Glutamatergic neuron (in vitro differentiated cells): ENCODE measurements at regions not wholly inside any gene's neighbourhood (a gene's known extent, or its start where the extent isn't known, plus 50 kb on each side); places are given as distances from the start of the nearest gene placed in this dataset.
"Not testable (repeated sequence)": the region's sequence is repeated elsewhere in the genome, so short reads cannot be mapped to it uniquely, and the experiment has no call there.

Source experiments
- DNase-seq: peaks from one replicate; pipeline ENCODE4 v3.0.0; 2022
- H3K27ac Mint-ChIP-seq: one replicate; pipeline ENCODE4 v1.8.0; 2020; ENCODE audit warnings: mild to moderate bottlenecking, mixed read lengths, inconsistent platforms; ENCODE audit not compliant: unreplicated experiment
- H3K27me3 Mint-ChIP-seq: one replicate; pipeline ENCODE4 v1.8.0; 2020; ENCODE audit warnings: mild to moderate bottlenecking, moderate library complexity, mixed read lengths, inconsistent platforms; ENCODE audit not compliant: unreplicated experiment
- H3K36me3 Mint-ChIP-seq: one replicate; pipeline ENCODE4 v1.8.0; 2020; ENCODE audit warnings: mild to moderate bottlenecking, mixed read lengths, inconsistent platforms; ENCODE audit not compliant: unreplicated experiment
- H3K4me1 Mint-ChIP-seq: one replicate; pipeline ENCODE4 v1.8.0; 2020; ENCODE audit warnings: mild to moderate bottlenecking, low read depth, mixed read lengths, inconsistent platforms; ENCODE audit not compliant: unreplicated experiment
- H3K4me3 Mint-ChIP-seq: one replicate; pipeline ENCODE4 v1.8.0; 2020; ENCODE audit warnings: mild to moderate bottlenecking, mixed read lengths, inconsistent platforms; ENCODE audit not compliant: unreplicated experiment
- H3K9me3 Mint-ChIP-seq: one replicate; pipeline ENCODE4 v1.8.0; 2020; ENCODE audit warnings: mild to moderate bottlenecking, moderate library complexity, mixed read lengths, inconsistent platforms; ENCODE audit not compliant: unreplicated experiment
- TF ChIP-seq, protein P1 (sequence below): fragments of 200-600 bp; sonication (generic); IDR thresholded peaks from one replicate; pipeline ENCODE4 v1.5.0; 2021; ENCODE audit not compliant: partially characterized antibody, unreplicated experiment

DNA sequence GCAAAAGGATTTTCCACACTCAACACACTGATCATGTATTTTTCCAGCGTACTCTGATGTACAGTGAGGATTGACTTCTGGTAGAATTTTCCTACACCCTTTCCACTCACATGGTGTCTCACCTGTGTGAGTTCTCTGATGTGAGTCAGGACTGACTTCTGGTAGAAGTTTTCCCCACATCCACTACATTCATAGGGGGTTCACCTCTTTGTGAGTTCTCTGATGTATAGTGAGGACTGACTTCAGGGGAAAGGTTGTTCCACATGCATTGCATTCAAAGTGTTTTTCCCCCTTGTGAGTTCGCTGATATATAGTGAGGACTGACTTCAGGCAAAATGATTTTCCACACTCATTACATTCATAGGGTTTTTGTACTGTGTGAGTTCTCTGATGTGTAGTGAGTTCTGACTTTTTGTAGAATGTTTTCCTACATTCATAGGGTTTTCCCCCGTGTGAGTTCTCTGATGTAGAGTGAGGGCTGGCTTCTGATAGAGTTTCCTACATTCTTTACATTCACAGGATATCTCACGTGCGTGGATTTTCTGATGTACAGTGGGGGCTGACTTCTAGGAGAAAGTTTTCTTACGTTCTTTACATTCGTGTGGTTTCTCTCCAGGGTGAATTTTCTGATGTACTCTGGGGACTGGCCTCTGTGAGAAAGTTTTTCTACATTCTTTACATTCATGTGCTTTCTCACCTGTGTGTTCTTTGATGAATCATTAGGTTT, 146.5 kb downstream of the GLRX3 start:
- Mint-ChIP-seq H3K9me3 (peaks cover 14% of the 10 kb centered on the region), H3K36me3 (peaks cover 21% of the 10 kb centered on the region), H3K4me3 (no peak overlapping the region), H3K27me3 (peaks cover 2% of the 10 kb centered on the region), H3K4me1 (no peaks in the 10 kb centered on the region), H3K27ac (no peak overlapping the region)
- TF ChIP-seq, protein P1, sequence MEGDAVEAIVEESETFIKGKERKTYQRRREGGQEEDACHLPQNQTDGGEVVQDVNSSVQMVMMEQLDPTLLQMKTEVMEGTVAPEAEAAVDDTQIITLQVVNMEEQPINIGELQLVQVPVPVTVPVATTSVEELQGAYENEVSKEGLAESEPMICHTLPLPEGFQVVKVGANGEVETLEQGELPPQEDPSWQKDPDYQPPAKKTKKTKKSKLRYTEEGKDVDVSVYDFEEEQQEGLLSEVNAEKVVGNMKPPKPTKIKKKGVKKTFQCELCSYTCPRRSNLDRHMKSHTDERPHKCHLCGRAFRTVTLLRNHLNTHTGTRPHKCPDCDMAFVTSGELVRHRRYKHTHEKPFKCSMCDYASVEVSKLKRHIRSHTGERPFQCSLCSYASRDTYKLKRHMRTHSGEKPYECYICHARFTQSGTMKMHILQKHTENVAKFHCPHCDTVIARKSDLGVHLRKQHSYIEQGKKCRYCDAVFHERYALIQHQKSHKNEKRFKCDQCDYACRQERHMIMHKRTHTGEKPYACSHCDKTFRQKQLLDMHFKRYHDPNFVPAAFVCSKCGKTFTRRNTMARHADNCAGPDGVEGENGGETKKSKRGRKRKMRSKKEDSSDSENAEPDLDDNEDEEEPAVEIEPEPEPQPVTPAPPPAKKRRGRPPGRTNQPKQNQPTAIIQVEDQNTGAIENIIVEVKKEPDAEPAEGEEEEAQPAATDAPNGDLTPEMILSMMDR = no peak
- no peak for DNase-seq

DNA sequence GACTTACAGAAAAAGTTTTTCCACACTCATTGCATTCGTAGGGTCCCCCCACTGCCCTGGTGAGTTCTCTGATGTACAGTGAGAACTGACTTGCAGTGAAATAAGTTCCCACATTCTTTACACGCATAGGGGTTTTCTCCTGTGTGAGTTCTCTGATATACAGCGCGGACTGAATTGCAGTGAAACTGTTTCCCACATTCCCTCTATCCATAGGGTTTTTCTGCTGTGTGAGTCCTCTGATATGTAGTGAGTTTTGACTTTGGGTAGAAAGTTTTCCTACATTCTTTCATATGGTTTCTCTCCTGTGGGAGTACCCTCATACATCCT, 147.0 kb downstream of the GLRX3 start:
- no peak for DNase-seq
- Mint-ChIP-seq H3K4me3 (no peak overlapping the region), H3K27me3 (peaks cover 2% of the 10 kb centered on the region), H3K36me3 (peaks cover 25% of the 10 kb centered on the region), H3K27ac (no peak overlapping the region), H3K4me1 (no peaks in the 10 kb centered on the region), H3K9me3 (peaks cover 14% of the 10 kb centered on the region)
- TF ChIP-seq, protein P1 = no peak

DNA sequence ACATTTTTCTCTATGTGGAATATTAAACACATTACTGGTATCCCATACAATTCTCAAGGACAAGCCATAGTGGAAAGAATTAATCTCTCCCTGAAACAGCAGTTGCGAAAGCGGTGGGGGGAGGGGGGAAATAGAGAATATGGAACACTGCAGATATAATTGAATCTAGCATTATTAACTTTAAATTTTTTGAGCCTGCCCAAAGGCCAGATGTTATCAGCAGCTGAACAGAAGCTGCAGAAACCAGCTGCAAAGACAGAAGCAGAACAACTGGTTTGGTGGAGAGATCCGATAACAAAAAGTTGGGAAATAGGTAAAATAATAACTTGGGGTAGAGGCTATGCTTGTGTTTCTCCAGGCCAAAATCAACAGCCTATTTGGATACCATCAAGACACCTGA, 159.6 kb downstream of the GLRX3 start:
- H3K27me3 Mint-ChIP-seq, H3K4me3 Mint-ChIP-seq, H3K36me3 Mint-ChIP-seq, DNase-seq, H3K27ac Mint-ChIP-seq, H3K4me1 Mint-ChIP-seq, H3K9me3 Mint-ChIP-seq: not testable (repeated sequence)

DNA sequence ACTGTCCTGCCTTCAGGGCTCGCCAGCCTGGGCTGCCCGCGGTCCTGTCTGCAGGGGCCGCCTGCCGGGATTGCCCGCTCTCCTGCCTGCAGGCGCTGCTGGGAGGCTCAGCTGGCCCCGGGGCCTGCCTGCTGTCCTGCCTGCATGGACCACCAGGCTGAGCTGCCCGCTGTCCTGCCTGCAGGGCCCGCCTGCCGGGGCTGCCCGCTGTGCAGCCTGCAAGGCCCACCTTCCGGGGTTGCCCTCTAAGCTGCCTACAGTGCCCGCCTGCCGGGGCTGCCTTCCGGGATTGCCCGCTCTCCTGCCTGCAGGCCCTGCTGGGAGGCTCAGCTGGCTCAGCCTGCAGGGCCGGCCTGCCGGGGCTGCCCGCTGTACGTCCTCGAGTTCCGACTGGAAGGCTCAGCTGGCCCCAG, 164.4 kb downstream of the GLRX3 start:
- TF ChIP-seq, protein P1 = no peak
- Mint-ChIP-seq H3K4me3 (no peak overlapping the region), H3K27ac (no peak overlapping the region), H3K4me1 (no peaks in the 10 kb centered on the region), H3K9me3 (peaks cover 17% of the 10 kb centered on the region), H3K36me3 (peaks cover 22% of the 10 kb centered on the region), H3K27me3 (peaks cover 7% of the 10 kb centered on the region)
- DNase-seq = no peak

DNA sequence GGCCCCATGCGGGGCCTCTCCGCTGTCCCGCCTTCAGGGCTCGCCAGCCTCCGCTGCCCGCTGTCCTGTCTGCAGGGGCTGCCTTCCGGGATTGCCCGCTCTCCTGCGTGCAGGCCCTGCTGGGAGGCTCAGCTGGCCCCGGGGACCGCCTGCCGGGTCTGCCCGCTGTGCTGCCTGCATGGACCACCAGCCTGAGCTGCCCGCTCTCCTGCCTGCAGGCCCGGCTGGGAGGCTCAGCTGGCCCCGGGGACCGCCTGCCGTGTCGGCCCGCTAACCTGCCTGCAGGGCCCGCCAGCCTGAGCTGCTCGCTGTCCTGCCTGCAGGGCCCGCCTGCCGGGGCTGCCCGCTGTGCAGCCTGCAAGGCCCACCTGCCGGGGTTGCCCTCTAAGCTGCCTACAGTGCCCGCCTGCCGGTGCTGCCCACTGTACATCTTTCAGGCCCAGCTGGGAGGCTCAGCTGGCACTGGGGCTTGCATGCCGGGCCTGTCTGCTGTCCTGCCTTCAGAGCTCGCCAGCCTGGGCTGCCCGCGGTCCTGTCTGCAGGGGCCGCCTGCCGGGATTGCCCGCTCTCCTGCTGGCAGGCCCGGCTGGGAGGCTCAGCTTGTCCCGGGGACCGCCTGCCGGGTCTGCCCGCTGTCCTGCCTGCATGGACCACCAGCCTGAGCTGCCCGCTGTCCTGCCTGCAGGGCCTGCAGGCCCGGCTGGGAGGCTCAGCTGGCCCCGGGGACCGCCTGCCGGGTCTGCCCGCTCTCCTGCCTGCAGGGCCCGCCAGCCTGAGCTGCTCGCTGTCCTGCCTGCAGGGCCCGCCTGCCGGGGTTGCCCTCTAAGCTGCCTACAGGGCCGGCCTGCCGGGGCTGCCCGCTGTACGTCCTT, 165.1 kb downstream of the GLRX3 start:
- Mint-ChIP-seq H3K4me1 (no peaks in the 10 kb centered on the region), H3K27me3 (peaks cover 7% of the 10 kb centered on the region), H3K4me3 (no peak overlapping the region), H3K27ac (no peak overlapping the region), H3K9me3 (peaks cover 17% of the 10 kb centered on the region), H3K36me3 (peaks cover 23% of the 10 kb centered on the region)
- TF ChIP-seq, protein P1 = no peak
- no peak for DNase-seq
